A673 (cell line): ENCODE measurements at regions not wholly inside any gene's neighbourhood (a gene's known extent, or its start where the extent isn't known, plus 50 kb on each side); places are given as distances from the start of the nearest gene placed in this dataset.

Experiments used
- EZH2 ChIP-seq: fragments of 200-600 bp; sonication (generic); IDR thresholded peaks from 2 replicates; pipeline ENCODE4 v1.6.1; 2017; ENCODE audit warnings: borderline replicate concordance, low read depth, mild to moderate bottlenecking, mixed read lengths, antibody characterized with exemption, low read length; ENCODE audit not compliant: poor library complexity, severe bottlenecking
- TF ChIP-seq, protein P1 (sequence below): fragments of 300-800, 200-600 bp; sonication (generic); conservative IDR thresholded peaks from 2 replicates; pipeline ENCODE4 v1.5.1; 2017; ENCODE audit warnings: low read depth, mild to moderate bottlenecking, antibody characterized with exemption, low read length, moderate library complexity, mixed read lengths

DNA sequence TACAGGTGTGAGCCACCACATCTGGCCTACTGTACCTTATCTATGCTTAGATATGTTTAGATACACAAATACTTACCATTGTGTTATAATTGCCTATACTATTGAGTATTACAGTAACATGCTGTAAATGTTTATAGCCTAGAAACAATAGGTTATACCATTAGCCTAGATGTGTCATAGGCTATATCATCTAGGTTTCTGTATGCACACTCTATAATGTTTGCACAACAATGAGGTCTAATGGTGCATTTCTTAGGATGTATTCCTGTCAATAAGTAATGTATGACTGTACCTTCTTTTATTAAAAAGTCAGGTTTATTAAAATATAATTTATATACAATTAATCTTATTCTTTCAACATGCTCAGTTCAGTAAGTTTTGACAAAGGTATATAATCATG, 683.1 kb downstream of the LRRC70 start:
- TF ChIP-seq, protein P1, sequence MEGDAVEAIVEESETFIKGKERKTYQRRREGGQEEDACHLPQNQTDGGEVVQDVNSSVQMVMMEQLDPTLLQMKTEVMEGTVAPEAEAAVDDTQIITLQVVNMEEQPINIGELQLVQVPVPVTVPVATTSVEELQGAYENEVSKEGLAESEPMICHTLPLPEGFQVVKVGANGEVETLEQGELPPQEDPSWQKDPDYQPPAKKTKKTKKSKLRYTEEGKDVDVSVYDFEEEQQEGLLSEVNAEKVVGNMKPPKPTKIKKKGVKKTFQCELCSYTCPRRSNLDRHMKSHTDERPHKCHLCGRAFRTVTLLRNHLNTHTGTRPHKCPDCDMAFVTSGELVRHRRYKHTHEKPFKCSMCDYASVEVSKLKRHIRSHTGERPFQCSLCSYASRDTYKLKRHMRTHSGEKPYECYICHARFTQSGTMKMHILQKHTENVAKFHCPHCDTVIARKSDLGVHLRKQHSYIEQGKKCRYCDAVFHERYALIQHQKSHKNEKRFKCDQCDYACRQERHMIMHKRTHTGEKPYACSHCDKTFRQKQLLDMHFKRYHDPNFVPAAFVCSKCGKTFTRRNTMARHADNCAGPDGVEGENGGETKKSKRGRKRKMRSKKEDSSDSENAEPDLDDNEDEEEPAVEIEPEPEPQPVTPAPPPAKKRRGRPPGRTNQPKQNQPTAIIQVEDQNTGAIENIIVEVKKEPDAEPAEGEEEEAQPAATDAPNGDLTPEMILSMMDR = no peak
- no peak for TF ChIP-seq EZH2
